SK-N-SH (cell line): ENCODE measurements at regions not wholly inside any gene's neighbourhood (a gene's known extent, or its start where the extent isn't known, plus 50 kb on each side); places are given as distances from the start of the nearest gene placed in this dataset.

Source experiments
- CTCF ChIA-PET: fragments of 300-600, 350-600 bp; formaldehyde crosslinking; extraction: SDS; loops from one replicate; lab custom pipeline; 2021; lab: Yijun Ruan, JAX
- POLR2A ChIA-PET: fragments of 350-600 bp; sonication (Branson Sonifier 250); formaldehyde crosslinking; extraction: SDS; loops from one replicate; lab custom pipeline; 2020; ENCODE audit warnings: antibody characterized with exemption, inconsistent platforms; lab: Yijun Ruan, JAX
- DNase-seq: peaks from one replicate; pipeline ENCODE4 v3.0.0; 2012
- H2AFZ ChIP-seq: fragments of 200-600 bp; sonication (generic); 2 replicates; pipeline ENCODE4 v1.8.1; 2016; ENCODE audit warnings: antibody characterized with exemption, mild to moderate bottlenecking, low read depth
- H3F3A ChIP-seq: fragments of 200-600 bp; sonication (generic); replicated peaks from 2 replicates; pipeline ENCODE3; 2016; ENCODE audit warnings: antibody characterized with exemption, mild to moderate bottlenecking; ENCODE audit not compliant: insufficient read depth
- H3K27ac ChIP-seq, 2 experiments: fragments of 200-500 bp in 1 of 2; fragments of 200-600 bp in 1 of 2; sonication (Bioruptor generic) in 1 of 2; sonication (generic), shearing (Covaris generic) in 1 of 2; 2 replicates each; pipeline versions ENCODE4 v1.5.1 to v1.6.1; 2014 to 2016; ENCODE audit warnings: low read depth in 2 of 2, inconsistent platforms in 1 of 2, low read length in 1 of 2, mild to moderate bottlenecking in 1 of 2, mixed read lengths in 1 of 2
- H3K27me3 ChIP-seq: fragments of 200-600 bp; sonication (generic), shearing (Covaris generic); 2 replicates; pipeline ENCODE4 v1.6.1; 2016; ENCODE audit warnings: mixed run types; ENCODE audit not compliant: insufficient read depth
- H3K36me3 ChIP-seq, 2 experiments: fragments of 200-500 bp in 1 of 2; fragments of 200-600 bp in 1 of 2; sonication (Bioruptor generic) in 1 of 2; sonication (generic) in 1 of 2; replicated peaks in 1 of 2; 2 replicates each; pipeline versions ENCODE3 to v1.5.1; 2014 to 2016; ENCODE audit warnings: low read length in 1 of 2, mild to moderate bottlenecking in 1 of 2; ENCODE audit not compliant: insufficient read depth in 2 of 2, control insufficient read depth in 1 of 2
- H3K4me1 ChIP-seq, 2 experiments: fragments of 200-500 bp in 1 of 2; fragments of 200-600 bp in 1 of 2; sonication (Bioruptor generic) in 1 of 2; sonication (generic), shearing (Covaris generic) in 1 of 2; 2 replicates each; pipeline versions ENCODE4 v1.5.1 to v1.6.1; 2014 to 2016; ENCODE audit warnings: low read depth in 1 of 2, low read length in 1 of 2, mixed run types in 1 of 2; ENCODE audit not compliant: insufficient read depth in 2 of 2, control insufficient read depth in 1 of 2
- H3K4me2 ChIP-seq: fragments of 200-600 bp; sonication (generic), shearing (Covaris generic); 2 replicates; pipeline ENCODE4 v1.6.1; 2017; ENCODE audit warnings: mixed run types
- H3K4me3 ChIP-seq, 2 experiments: fragments of 200-500 bp in 1 of 2; fragments of 200-600 bp in 1 of 2; sonication (Bioruptor generic) in 1 of 2; sonication (generic), shearing (Covaris generic) in 1 of 2; 2 replicates each; pipeline versions ENCODE4 v1.5.1 to v1.8.1; 2014 to 2016; ENCODE audit warnings: low read depth in 2 of 2, inconsistent platforms in 1 of 2, low read length in 1 of 2, mild to moderate bottlenecking in 1 of 2, mixed read lengths in 1 of 2, moderate library complexity in 1 of 2
- H3K79me2 ChIP-seq: fragments of 200-600 bp; sonication (generic); 2 replicates; pipeline ENCODE4 v1.8.1; 2017; ENCODE audit warnings: mild to moderate bottlenecking; ENCODE audit not compliant: insufficient read depth
- H3K9ac ChIP-seq: fragments of 200-600 bp; sonication (generic); 2 replicates; pipeline ENCODE4 v1.6.1; 2017; ENCODE audit warnings: mixed run types
- H3K9me2 ChIP-seq: fragments of 200-600 bp; sonication (generic); 2 replicates; pipeline ENCODE4 v1.6.1; 2017; ENCODE audit warnings: mixed run types
- H3K9me3 ChIP-seq: fragments of 200-600 bp; sonication (generic); 2 replicates; pipeline ENCODE4 v1.6.1; 2017; ENCODE audit warnings: mixed run types, mild to moderate bottlenecking, moderate library complexity
- H4K20me1 ChIP-seq: fragments of 200-600 bp; sonication (generic); 2 replicates; pipeline ENCODE4 v1.6.1; 2017; ENCODE audit warnings: mild to moderate bottlenecking, mixed run types; ENCODE audit not compliant: insufficient read depth
- CTCF ChIP-seq: fragments of 200-600 bp; sonication (generic); IDR thresholded peaks from 2 replicates; pipeline ENCODE4 v1.6.1; 2017; ENCODE audit warnings: antibody characterized with exemption, mild to moderate bottlenecking, moderate library complexity
- ELF1 ChIP-seq: IDR thresholded peaks from 2 replicates; pipeline ENCODE4 v1.4.0; 2012
- EZH2phosphoT487 ChIP-seq: fragments of 200-600 bp; sonication (generic); IDR thresholded peaks from 2 replicates; pipeline ENCODE4 v1.6.1; 2017; ENCODE audit warnings: low read depth, mixed run types, mild to moderate bottlenecking, antibody characterized with exemption, moderate library complexity, borderline replicate concordance
- FOSL2 ChIP-seq: IDR thresholded peaks from 2 replicates; pipeline ENCODE4 v1.4.0; 2012; ENCODE audit warnings: low read depth, mild to moderate bottlenecking, moderate library complexity, borderline replicate concordance
- FOXJ3 ChIP-seq: sonication (generic); formaldehyde crosslinking; IDR thresholded peaks from 2 replicates; pipeline ENCODE4 v1.5.1; 2020; ENCODE audit warnings: mild to moderate bottlenecking, missing genetic modification reagents
- GABPA ChIP-seq: IDR thresholded peaks from 2 replicates; pipeline ENCODE4 v1.4.0; 2012; ENCODE audit warnings: low read depth, mild to moderate bottlenecking
- GATA2 ChIP-seq: sonication (generic); formaldehyde crosslinking; IDR thresholded peaks from 2 replicates; pipeline ENCODE4 v1.5.0; 2020; ENCODE audit warnings: mild to moderate bottlenecking, missing genetic modification reagents
- IRF3 ChIP-seq: fragments of 150-350 bp; IDR thresholded peaks from 2 replicates; pipeline ENCODE4 v1.6.1; 2016; ENCODE audit warnings: mild to moderate bottlenecking, low read depth, low read length
- MAX ChIP-seq: IDR thresholded peaks from 2 replicates; pipeline ENCODE4 v1.4.0; 2012; ENCODE audit warnings: low read depth
- MXI1 ChIP-seq: IDR thresholded peaks from 2 replicates; pipeline ENCODE4 v1.6.1; 2012; ENCODE audit warnings: mild to moderate bottlenecking, low read depth, low read length, improper control_type of control experiment
- NRF1 ChIP-seq: IDR thresholded peaks from 2 replicates; pipeline ENCODE4 v1.6.1; 2012; ENCODE audit warnings: low read depth, mild to moderate bottlenecking, low read length
- POLR2AphosphoS5 ChIP-seq: IDR thresholded peaks from 2 replicates; pipeline ENCODE4 v1.6.1; 2012; ENCODE audit warnings: low read depth, low read length
- RAD21 ChIP-seq: IDR thresholded peaks from 2 replicates; pipeline ENCODE4 v1.6.1; 2012; ENCODE audit warnings: mild to moderate bottlenecking, low read length
- REST ChIP-seq: IDR thresholded peaks from 2 replicates; pipeline ENCODE4 v1.6.1; 2012; ENCODE audit warnings: mild to moderate bottlenecking, low read depth, low read length, moderate library complexity
- RFX5 ChIP-seq: IDR thresholded peaks from 2 replicates; pipeline ENCODE4 v1.6.1; 2012; ENCODE audit warnings: mild to moderate bottlenecking, improper control_type of control experiment, low read length
- RXRA ChIP-seq: IDR thresholded peaks from 2 replicates; pipeline ENCODE4 v1.4.0; 2012; ENCODE audit warnings: low read depth, mild to moderate bottlenecking, borderline replicate concordance
- SIN3A ChIP-seq: IDR thresholded peaks from 2 replicates; pipeline ENCODE4 v1.6.1; 2012; ENCODE audit warnings: low read depth, mild to moderate bottlenecking, low read length, moderate library complexity, borderline replicate concordance
- SMC3 ChIP-seq: IDR thresholded peaks from 2 replicates; pipeline ENCODE4 v1.6.1; 2012; ENCODE audit warnings: low read depth, low read length, improper control_type of control experiment
- TAF1 ChIP-seq: IDR thresholded peaks from 2 replicates; pipeline ENCODE4 v1.6.1; 2012; ENCODE audit warnings: low read depth, mild to moderate bottlenecking, low read length, moderate library complexity, borderline replicate concordance
- WGBS: methylation state at CpG from one replicate; pipeline ENCODE4 v1.1.6; 2017; ENCODE audit warnings: low lambda C conversion rate; 5-methylcytosine and 5-hydroxymethylcytosine counted together

GRCh38 chr11:10954184-10954583, 96.3 kb upstream of the ZBED5 start:
- Histone ChIP-seq H3K4me2 (no peak overlapping the region), H3K9me3 (no peaks in the 10 kb centered on the region), H3K4me1 (no peaks in the 10 kb centered on the region), H3K27me3 (no peaks in the 10 kb centered on the region), H3K27ac (no peak overlapping the region), H4K20me1 (no peaks in the 10 kb centered on the region), H3F3A (no peaks in the 10 kb centered on the region), H2AFZ (no peak overlapping the region), H3K4me3 (no peak overlapping the region), H3K9me2 (no peaks in the 10 kb centered on the region), H3K79me2 (no peaks in the 10 kb centered on the region), H3K9ac (no peak overlapping the region)
- no peak for DNase-seq
- WGBS: 35% methylated on average over 3 of the region's 3 CpGs
- POLR2A ChIA-PET: no interaction called here
- CTCF ChIA-PET: interaction anchor here (1.4 kb wide), 1 partner anchor 21 kb away, joined by 4 read pairs; no protein-coding TSS in a partner anchor
- TF ChIP-seq FOSL2 (no peak), TAF1 (no peak), GABPA (no peak), GATA2 (CRISPR knock-in tag) (no peak), ELF1 (no peak), FOXJ3 (CRISPR knock-in tag) (no peak), MXI1 (no peak), IRF3 (no peak), POLR2AphosphoS5 (no peak), RAD21 (no peak), SIN3A (no peak), CTCF (no peak), EZH2phosphoT487 (no peak), RXRA (no peak), MAX (no peak), NRF1 (no peak)
- TF ChIP-seq, all 33 proteins: peak for 0
- no peaks in the 10 kb centered on the region for H3K36me3 ChIP-seq

GRCh38 chr11:10952872-10953271, 95.0 kb upstream of the ZBED5 start:
- no peaks in the 10 kb centered on the region for H3F3A ChIP-seq
- H3K4me3 ChIP-seq: no peak overlapping the region
- no peaks in the 10 kb centered on the region for H3K27me3 ChIP-seq
- no peaks in the 10 kb centered on the region for H3K4me1 ChIP-seq
- TF ChIP-seq TAF1: no peak
- no peak for TF ChIP-seq SMC3
- no peak for TF ChIP-seq CTCF
- TF ChIP-seq REST: no peak
- no peak for TF ChIP-seq RFX5
- no peak overlapping the region for H2AFZ ChIP-seq
- no peak overlapping the region for H3K9ac ChIP-seq
- no peak overlapping the region for H3K27ac ChIP-seq
- no peaks in the 10 kb centered on the region for H3K36me3 ChIP-seq
- POLR2A ChIA-PET: no interaction called here
- no peaks in the 10 kb centered on the region for H3K79me2 ChIP-seq
- no peaks in the 10 kb centered on the region for H3K9me2 ChIP-seq
- no peak overlapping the region for H3K4me2 ChIP-seq
- no peaks in the 10 kb centered on the region for H4K20me1 ChIP-seq
- no peak for DNase-seq
- CTCF ChIA-PET: interaction anchor here (1.0 to 1.7 kb wide), 2 partner anchors 19 to 68 kb away, joined by 3 to 5 read pairs; no protein-coding TSS in a partner anchor
- H3K9me3 ChIP-seq: no peaks in the 10 kb centered on the region
- WGBS: 23% methylated on average over 1 of the region's 1 CpG
